Neural progenitor cell (in vitro differentiated cells): ENCODE measurements at regions not wholly inside any gene's neighbourhood (a gene's known extent, or its start where the extent isn't known, plus 50 kb on each side); places are given as distances from the start of the nearest gene placed in this dataset.

Experiments used
- EZH2 ChIP-seq: fragments of 200-600 bp; sonication (generic); IDR thresholded peaks from 2 replicates; pipeline ENCODE4 v1.6.1; 2017; ENCODE audit warnings: antibody characterized with exemption, mild to moderate bottlenecking, moderate library complexity
- EZH2phosphoT487 ChIP-seq: fragments of 200-600 bp; sonication (generic); IDR thresholded peaks from 2 replicates; pipeline ENCODE4 v1.6.1; 2017; ENCODE audit warnings: antibody characterized with exemption
- TF ChIP-seq, protein P1 (sequence below): fragments of 200-600 bp; sonication (generic); IDR thresholded peaks from 2 replicates; pipeline ENCODE4 v1.5.1; 2017; ENCODE audit warnings: antibody characterized with exemption, mild to moderate bottlenecking

DNA sequence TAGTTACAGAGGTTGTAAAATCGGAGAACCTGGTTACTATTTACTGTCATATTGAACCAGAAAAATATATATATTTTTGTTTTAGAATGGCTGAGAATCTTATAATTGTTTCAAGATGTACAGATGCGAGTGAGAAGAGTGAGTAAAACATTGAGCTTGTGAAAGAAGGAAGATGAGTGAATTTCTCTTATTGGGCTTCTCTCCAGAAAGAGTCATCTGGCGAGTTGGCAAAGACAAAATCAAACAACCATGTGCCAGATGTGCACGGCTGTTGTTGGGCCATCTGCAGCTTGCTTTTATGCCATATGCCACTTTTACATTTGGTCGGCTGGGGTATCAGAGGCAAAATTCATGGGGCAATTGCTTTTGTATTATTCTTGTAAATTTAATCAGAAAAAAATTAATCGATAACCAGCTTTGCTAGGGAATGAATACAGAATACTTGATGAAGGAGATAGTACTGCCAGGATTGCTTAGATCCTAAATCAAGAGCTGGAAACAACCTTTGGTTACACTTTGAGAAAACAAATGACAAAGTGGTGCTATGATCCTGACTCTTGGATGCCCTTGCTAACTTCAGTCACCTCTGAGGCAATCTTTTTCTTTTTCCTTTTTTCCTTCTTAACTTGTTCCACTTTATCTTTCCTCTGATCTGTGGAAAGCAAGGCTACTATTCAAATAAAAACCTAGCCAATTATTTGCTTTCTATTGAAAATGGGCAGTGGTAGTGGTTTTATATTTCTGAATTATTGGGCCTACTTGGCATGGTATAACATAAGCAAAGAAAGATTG lies 97.1 kb upstream of the GRIK2 start:
- TF ChIP-seq, protein P1, sequence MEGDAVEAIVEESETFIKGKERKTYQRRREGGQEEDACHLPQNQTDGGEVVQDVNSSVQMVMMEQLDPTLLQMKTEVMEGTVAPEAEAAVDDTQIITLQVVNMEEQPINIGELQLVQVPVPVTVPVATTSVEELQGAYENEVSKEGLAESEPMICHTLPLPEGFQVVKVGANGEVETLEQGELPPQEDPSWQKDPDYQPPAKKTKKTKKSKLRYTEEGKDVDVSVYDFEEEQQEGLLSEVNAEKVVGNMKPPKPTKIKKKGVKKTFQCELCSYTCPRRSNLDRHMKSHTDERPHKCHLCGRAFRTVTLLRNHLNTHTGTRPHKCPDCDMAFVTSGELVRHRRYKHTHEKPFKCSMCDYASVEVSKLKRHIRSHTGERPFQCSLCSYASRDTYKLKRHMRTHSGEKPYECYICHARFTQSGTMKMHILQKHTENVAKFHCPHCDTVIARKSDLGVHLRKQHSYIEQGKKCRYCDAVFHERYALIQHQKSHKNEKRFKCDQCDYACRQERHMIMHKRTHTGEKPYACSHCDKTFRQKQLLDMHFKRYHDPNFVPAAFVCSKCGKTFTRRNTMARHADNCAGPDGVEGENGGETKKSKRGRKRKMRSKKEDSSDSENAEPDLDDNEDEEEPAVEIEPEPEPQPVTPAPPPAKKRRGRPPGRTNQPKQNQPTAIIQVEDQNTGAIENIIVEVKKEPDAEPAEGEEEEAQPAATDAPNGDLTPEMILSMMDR, result no peak
- no peak for TF ChIP-seq EZH2
- TF ChIP-seq EZH2phosphoT487, result no peak
